NCI-H69 (cell line): ENCODE measurements at regions not wholly inside any gene's neighbourhood (a gene's known extent, or its start where the extent isn't known, plus 50 kb on each side); places are given as distances from the start of the nearest gene placed in this dataset.
"Not testable (repeated sequence)": the region's sequence is repeated elsewhere in the genome, so short reads cannot be mapped to it uniquely, and the experiment has no call there.

Experiments used
- DNase-seq: peaks from one replicate; lab custom pipeline; 2025; lab: John Stamatoyannopoulos, UW

GRCh38 chr21:26331205-26331980 lies 160.8 kb upstream of the APP start:
- no peak for DNase-seq

GRCh38 chr21:26320596-26320995 lies 150.0 kb upstream of the APP start:
- no peak for DNase-seq

GRCh38 chr21:26307640-26308039 lies 137.1 kb upstream of the APP start:
- no peak for DNase-seq

GRCh38 chr21:26297851-26298250 lies 127.3 kb upstream of the APP start:
- DNase-seq = no peak

- no peak for DNase-seq
These were observed 122.8 kb upstream of the APP start for GRCh38 chr21:26293141-26293946.

GRCh38 chr21:26288026-26288425 lies 117.5 kb upstream of the APP start:
- DNase-seq = no peak

GRCh38 chr21:26284531-26284930 lies 114.0 kb upstream of the APP start:
- DNase-seq = no peak

GRCh38 chr21:26282058-26282457 lies 111.5 kb upstream of the APP start:
- peak; percentile 86 for DNase-seq

- DNase-seq = no peak
These were observed 110.9 kb upstream of the APP start for GRCh38 chr21:26281506-26281905.

GRCh38 chr21:26280775-26281174 lies 110.2 kb upstream of the APP start:
- DNase-seq = peak; percentile 95

GRCh38 chr21:26280148-26280547 lies 109.6 kb upstream of the APP start:
- peak; percentile 41 for DNase-seq

GRCh38 chr21:26275801-26276200 lies 105.2 kb upstream of the APP start:
- no peak for DNase-seq

GRCh38 chr21:26273686-26274313 lies 103.2 kb upstream of the APP start:
- no peak for DNase-seq

- DNase-seq = no peak
These were observed 96.8 kb upstream of the APP start for GRCh38 chr21:26267389-26267788.

- no peak for DNase-seq
These were observed 75.5 kb upstream of the APP start for GRCh38 chr21:26246073-26246472.

- DNase-seq = no peak
These were observed 74.9 kb upstream of the APP start for GRCh38 chr21:26245428-26245827.

- no peak for DNase-seq
These were observed 68.1 kb upstream of the APP start for GRCh38 chr21:26238646-26239045.

- no peak for DNase-seq
These were observed 65.7 kb upstream of the APP start for GRCh38 chr21:26236281-26236680.

GRCh38 chr21:26233297-26233696 lies 62.7 kb upstream of the APP start:
- DNase-seq = not testable (repeated sequence)

- DNase-seq = not testable (repeated sequence)
These were observed 61.9 kb upstream of the APP start for GRCh38 chr21:26232491-26232890.

- no peak for DNase-seq
These were observed 56.6 kb upstream of the APP start for GRCh38 chr21:26227130-26227529.

GRCh38 chr21:26226724-26227123 lies 56.2 kb upstream of the APP start:
- no peak for DNase-seq

GRCh38 chr21:26225046-26225445 lies 54.5 kb upstream of the APP start:
- no peak for DNase-seq
